NCI-H774 (cell line): ENCODE measurements at regions not wholly inside any gene's neighbourhood (a gene's known extent, or its start where the extent isn't known, plus 50 kb on each side); places are given as distances from the start of the nearest gene placed in this dataset.

Source experiments
- DNase-seq: peaks from one replicate; lab custom pipeline; 2025; lab: John Stamatoyannopoulos, UW

DNA sequence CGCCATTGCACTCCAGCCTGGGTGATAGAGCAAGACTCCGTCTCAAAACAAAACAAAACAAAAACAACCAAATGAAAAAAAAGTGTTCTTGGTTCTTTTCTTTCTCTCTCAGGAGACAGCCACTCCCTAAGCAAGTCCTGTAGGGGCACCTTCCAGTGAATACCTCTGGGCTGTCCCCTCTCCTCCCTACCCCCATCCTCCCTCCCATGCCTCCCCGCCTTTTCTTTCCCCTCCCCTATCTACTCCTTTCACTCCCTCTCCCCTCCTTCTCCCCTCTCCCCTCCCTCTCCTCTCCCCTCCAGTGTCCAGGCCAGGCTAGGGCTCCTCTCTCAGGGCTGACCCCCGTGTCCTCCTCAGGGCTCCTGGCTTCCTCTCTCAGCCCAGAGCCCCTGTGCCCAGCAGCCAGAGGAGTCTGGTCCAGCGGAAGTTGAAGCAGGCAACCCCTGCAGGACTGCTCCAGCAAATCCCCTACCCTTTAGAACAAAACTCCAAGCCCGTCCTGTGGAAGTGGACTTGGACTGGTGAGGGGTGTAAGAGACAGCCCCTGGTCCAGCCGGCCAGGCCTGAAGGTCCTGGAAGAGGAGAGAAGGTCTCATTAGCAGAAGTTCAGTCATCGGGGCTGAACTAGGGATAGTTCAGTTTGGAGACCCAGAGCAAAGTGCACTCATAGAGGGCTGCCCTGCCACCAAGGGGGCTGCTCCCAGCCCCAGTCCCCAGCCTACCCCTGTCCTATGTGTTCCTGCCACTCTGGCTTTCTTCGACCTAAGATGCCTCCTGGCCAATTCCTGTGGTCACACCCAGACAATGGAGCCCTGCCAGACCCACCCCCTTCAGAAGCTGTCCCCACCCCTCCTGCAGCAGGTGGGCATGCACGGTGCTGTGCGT, 79.8 kb upstream of the IQSEC1 start:
- DNase-seq: no peak

DNA sequence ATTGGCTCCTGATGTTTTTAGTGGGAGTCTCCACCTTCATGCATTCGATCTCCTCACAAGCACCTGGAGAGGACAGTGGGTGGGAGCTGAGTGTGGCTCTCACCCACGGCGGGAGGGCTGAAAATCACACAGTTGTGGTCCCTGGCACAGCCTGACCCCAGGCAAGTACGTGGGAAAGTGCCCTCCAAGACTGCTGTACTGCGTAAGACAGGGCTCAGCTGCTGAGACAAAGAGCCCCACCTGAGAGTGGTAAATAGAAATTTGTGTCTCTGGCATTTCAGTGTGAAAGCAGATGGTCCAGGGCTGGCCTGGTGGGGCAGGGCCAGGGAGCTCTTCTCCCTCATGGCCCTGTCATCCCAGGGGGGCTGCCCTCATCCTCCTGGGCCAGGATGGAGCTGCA, 77.4 kb upstream of the IQSEC1 start:
- no peak for DNase-seq

GRCh38 chr3:13149330-13150108, 76.3 kb upstream of the IQSEC1 start:
- no peak for DNase-seq

GRCh38 chr3:13148561-13149329, 75.5 kb upstream of the IQSEC1 start:
- no peak for DNase-seq

DNA sequence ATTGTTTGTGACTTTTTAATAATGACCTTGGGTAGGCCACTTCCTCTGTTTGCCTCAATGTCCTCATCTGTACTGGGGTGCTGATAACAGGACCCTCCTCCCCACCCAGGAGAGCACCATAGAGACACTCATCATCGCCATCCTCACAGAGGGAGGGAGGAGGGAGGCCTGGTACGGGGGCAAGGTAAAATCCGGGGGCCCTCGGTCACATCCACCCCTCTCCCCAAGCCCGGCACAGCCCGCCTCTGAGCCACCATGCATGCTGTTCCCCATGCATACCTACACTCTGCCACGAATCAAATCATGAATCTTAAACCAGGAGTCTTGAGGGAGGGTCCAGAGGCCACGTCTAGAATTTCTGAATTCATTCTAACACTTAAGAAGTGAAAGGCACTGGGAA, 74.9 kb upstream of the IQSEC1 start:
- DNase-seq: no peak

- no peak for DNase-seq
Observed at GRCh38 chr3:13147344-13147743, 74.1 kb upstream of the IQSEC1 start.

DNA sequence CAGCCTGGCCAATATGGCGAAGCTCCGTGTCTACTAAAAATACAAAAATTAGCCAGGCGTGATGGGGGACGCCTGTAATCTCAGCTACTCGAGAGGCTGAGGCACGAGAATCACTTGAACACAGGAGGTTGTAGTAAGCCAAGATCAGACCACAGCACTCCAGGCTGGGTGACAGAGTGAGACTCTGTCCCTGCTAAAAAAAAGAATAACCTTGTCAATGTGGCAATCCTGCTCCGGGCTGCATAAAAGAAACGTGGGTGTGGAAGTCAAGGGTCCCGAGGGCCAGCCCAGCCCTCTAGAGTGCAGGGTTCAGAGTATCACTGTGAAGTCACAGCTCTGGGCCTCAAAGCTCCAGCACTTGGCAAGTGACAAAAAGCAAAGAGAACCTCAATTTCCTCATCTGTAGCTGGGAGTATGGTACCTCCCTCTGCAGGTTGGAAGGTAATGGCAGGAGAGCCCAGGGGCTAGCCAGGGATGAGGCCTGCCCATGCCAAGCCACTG, 73.5 kb upstream of the IQSEC1 start:
- DNase-seq: no peak

GRCh38 chr3:13145826-13146642, 72.8 kb upstream of the IQSEC1 start:
- DNase-seq: no peak

DNA sequence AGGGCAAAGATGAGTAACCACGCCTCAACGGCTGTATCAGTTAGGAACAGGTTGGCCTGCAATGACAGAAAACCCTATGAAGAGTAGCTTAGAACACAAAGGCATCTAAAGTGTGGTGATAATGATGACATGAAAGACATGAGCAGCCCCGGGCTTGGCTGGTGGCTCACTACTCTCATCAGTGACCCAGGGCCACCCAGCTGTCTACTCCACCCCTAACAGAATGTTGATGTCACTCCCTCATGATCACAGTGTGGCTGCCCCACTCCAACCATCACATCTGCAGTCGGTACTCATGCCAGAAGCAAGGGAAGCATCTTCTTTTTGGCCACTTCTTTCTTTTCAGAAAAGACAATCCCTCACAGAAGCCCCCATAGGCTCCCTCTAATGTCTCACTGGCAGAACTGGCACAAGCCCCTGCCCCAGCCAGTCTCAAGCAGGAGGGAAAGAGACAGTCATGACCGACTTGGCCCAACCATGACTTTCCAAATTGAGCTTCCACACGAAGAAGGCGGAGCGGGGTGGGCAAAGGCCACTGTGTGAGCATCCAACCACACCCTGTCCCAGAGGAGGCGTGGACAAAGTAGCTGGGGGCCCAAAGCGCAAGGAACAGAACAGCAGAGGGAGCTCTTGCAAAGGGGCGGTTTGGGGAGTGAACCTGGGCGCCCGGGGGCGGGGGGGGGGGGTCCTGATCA, 72.0 kb upstream of the IQSEC1 start:
- DNase-seq: no peak

DNA sequence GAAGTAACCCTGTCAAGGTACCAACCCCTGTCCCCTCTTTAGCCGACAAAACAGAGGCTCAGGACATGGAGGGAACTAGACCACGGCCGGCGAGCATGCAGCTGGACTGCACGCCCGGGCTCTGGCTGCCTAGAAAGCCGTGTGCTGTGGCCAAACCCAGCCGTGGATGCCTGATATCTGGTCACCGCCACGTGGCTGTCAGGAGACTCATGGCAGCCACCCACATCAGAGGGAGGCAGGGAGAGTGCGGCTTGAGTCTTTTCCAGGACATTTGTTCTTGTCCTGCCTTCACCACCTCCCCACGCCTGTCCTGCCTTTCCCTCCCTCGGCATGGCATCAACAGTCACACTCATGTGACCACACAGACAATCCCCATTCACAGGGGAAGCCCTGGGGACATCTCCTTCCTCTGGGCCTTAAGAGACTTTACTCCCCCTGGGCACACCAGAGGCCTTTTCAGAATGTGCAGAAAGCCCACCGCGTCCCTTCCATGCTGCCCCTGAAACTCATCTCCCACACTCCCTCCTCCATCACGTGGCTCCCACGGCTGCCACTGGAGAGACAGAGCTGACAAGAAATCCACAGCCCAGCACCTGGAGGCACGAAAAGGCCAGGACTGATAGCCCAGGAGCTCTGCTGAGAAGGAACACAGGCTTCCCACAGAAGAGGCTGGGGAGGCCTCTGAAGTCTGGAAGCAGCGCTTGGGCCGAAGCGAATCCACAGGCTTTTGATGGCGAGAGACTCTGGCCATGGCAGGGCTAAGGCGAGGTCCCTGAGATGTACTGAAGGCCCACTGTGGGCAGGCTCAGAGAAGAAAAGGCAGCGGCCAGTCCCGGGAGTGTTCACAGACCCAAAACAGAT, 71.2 kb upstream of the IQSEC1 start:
- DNase-seq: no peak

DNA sequence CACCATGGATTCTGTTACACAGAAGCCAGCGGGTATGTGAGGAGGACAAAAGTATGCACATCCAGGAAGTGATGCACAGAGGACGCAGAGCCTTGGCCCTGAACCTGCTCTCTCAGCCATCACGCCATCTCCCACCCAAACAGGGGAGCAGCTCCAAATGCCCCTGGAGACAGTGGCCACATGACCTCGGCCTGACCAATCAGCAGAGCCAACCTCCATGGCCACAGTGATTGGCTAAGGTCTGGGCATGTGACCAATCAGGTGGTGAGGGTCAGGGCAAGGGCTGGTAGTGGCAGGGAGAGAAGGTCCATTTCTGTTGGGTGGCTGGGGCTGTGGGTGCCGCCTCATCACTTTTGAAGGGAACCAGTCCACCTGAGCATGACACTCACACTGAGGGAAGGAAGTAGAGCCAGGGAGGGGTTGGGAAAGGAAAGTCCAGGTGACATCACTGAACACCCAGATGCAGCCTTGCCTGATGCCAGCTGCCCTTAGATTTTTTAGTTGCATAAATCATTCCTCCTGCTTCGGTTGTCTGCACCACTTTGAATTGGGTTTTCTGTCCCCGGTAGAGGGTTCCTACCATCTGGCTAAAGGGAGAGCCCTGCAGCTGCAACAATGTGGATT, 70.3 kb upstream of the IQSEC1 start:
- no peak for DNase-seq

- DNase-seq: no peak
Observed at GRCh38 chr3:13142552-13143380, 69.5 kb upstream of the IQSEC1 start.

DNA sequence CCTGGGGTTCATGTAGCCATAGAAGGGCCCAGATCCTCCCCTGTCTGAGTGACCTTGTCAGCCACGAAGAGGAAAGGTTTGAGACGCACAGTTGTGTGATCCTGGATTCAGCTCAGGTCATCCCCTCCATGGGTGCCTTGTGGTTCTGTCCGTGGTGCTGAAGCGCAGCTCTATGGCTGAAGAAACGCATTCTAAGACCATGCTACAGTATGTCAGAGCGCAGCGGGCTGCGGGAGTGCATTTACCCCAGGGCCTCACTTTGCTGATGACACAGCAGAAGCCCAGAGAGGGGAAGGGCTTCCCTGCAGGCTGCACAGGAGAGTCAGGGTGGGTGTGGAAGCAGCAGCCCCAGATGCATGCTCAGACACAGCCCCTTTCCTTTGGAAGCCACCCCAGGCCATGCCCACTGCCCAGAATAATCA, 68.8 kb upstream of the IQSEC1 start:
- no peak for DNase-seq

- DNase-seq: no peak
Observed at GRCh38 chr3:13141183-13141582, 68.0 kb upstream of the IQSEC1 start.

DNA sequence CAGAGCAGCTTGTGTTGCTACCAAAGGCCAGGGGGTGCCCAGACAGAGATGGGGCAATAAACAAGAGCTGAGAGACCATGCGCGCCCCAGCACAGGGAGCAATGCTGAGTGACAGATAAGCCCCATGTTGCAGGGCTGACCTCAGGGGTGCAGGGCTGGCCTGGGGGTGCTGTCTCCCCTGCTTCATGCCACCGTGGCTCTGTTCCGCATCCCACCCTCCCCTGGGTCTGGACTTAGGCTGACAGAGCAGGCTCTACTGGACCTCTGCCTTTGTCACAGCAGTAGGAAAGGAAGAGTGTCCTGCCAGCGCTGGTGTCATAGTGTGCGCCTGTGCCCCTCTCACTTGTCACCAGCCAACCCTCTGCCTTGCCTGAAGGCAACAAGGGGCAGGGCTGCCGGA, 67.4 kb upstream of the IQSEC1 start:
- no peak for DNase-seq

GRCh38 chr3:13139471-13140065, 66.3 kb upstream of the IQSEC1 start:
- no peak for DNase-seq

GRCh38 chr3:13138833-13139145, 65.6 kb upstream of the IQSEC1 start:
- no peak for DNase-seq
